H1 (cell line): ENCODE measurements at regions not wholly inside any gene's neighbourhood (a gene's known extent, or its start where the extent isn't known, plus 50 kb on each side); places are given as distances from the start of the nearest gene placed in this dataset.

Source experiments
- BRCA1 ChIP-seq: IDR thresholded peaks from 2 replicates; pipeline ENCODE4 v1.6.1; 2012; ENCODE audit warnings: low read depth, low read length, improper control_type of control experiment
- CEBPB ChIP-seq: IDR thresholded peaks from 2 replicates; pipeline ENCODE4 v1.6.1; 2012; ENCODE audit warnings: low read depth, low read length
- CTCF ChIP-seq, 3 experiments: IDR thresholded peaks; 1 replicate in 2 of 3; 2 replicates in 1 of 3; pipeline versions ENCODE4 v1.5.1 to v1.6.1; 2011; ENCODE audit warnings: low read length in 3 of 3, mild to moderate bottlenecking in 3 of 3, inconsistent platforms in 2 of 3, low read depth in 1 of 3, moderate library complexity in 1 of 3; ENCODE audit not compliant: insufficient read depth in 1 of 3; ENCODE audit errors: control extremely low read depth in 1 of 3
- GABPA ChIP-seq: IDR thresholded peaks from 2 replicates; pipeline ENCODE4 v1.6.1; 2011; ENCODE audit warnings: mild to moderate bottlenecking, low read length, moderate library complexity, borderline replicate concordance; ENCODE audit not compliant: insufficient read depth
- HDAC2 ChIP-seq, 2 experiments: fragments of 300-600 bp in 1 of 2; sonication (generic) in 1 of 2; IDR thresholded peaks; 2 replicates each; pipeline ENCODE4 v1.6.1; 2011 to 2012; ENCODE audit warnings: low read depth in 2 of 2, low read length in 2 of 2, mild to moderate bottlenecking in 2 of 2, moderate library complexity in 2 of 2, borderline replicate concordance in 1 of 2, inconsistent platforms in 1 of 2
- JUND ChIP-seq: IDR thresholded peaks from 2 replicates; pipeline ENCODE4 v1.6.1; 2011; ENCODE audit warnings: mild to moderate bottlenecking, improper control_type of control experiment, low read length
- KDM1A ChIP-seq: fragments of 200-600, 300-600 bp; sonication (generic); IDR thresholded peaks from 2 replicates; pipeline ENCODE4 v1.7.1; 2016; ENCODE audit warnings: mild to moderate bottlenecking, low read length, borderline replicate concordance
- MAX ChIP-seq: IDR thresholded peaks from 2 replicates; pipeline ENCODE4 v1.6.1; 2012; ENCODE audit warnings: inconsistent platforms
- RBBP5 ChIP-seq: IDR thresholded peaks from 2 replicates; pipeline ENCODE4 v1.7.1; 2012; ENCODE audit warnings: low read depth, mild to moderate bottlenecking, inconsistent platforms, low read length, moderate library complexity, borderline replicate concordance
- RFX5 ChIP-seq: IDR thresholded peaks from 2 replicates; pipeline ENCODE4 v1.6.1; 2011; ENCODE audit warnings: low read depth, low read length, improper control_type of control experiment, borderline replicate concordance
- SP1 ChIP-seq: IDR thresholded peaks from 2 replicates; pipeline ENCODE4 v1.6.1; 2011; ENCODE audit warnings: low read depth, low read length
- SRF ChIP-seq: IDR thresholded peaks from 2 replicates; pipeline ENCODE4 v1.6.1; 2011; ENCODE audit warnings: mild to moderate bottlenecking, low read depth, low read length, moderate library complexity
- ZNF274 ChIP-seq: IDR thresholded peaks from 2 replicates; pipeline ENCODE4 v1.7.0; 2012; ENCODE audit warnings: low read length, borderline replicate concordance; ENCODE audit errors: extremely low read depth

GRCh38 chr11:25456211-25456610 is 875.7 kb upstream of the ANO3 start:
- TF ChIP-seq SRF (no peak), SP1 (no peak), HDAC2 (IDR thresholded peaks at IDR 0.05; ENCODE audit: borderline replicate concordance in 1 of 2, low read depth in 2 of 2, low read length in 2 of 2) (no peak), MAX (no peak), CTCF (IDR thresholded peaks at IDR 0.05; ENCODE audit: control extremely low read depth in 1 of 3, insufficient read depth in 1 of 3, low read depth in 1 of 3, low read length in 3 of 3) (no peak), BRCA1 (no peak), JUND (no peak), CEBPB (no peak), ZNF274 (no peak), RBBP5 (no peak), GABPA (no peak), KDM1A (no peak), RFX5 (no peak)
